GM18861 (cell line): ENCODE measurements at regions not wholly inside any gene's neighbourhood (a gene's known extent, or its start where the extent isn't known, plus 50 kb on each side); places are given as distances from the start of the nearest gene placed in this dataset.

ENCODE experiments used
- ATAC-seq: cut with Tn5 transposase; IDR thresholded peaks from one replicate; pipeline ENCODE4 v1.9.1; 2021; ENCODE audit not compliant: unreplicated experiment

GRCh38 chr4:108342325-108342970, 173.7 kb upstream of the LEF1 start:
- ATAC-seq = no peak

- ATAC-seq = no peak
Observed at GRCh38 chr4:108337923-108338322, 169.2 kb upstream of the LEF1 start.

DNA sequence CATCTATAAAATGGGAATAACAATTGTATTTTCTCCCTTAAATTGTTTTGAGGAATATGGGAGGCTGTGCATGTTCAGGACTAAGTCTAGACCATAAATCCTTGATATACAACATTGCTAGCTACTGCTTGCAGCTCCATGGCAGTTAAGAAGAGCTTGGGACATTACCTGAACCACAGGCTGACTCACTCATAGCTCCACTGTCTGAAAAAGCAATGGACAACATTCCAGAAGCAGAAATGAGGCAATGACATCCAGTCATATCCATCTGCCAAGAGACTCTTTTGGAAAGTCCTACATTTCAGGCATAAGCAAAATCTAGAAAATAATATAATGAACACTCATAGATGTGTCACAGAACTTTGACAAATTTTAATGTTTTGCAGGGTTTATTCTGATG, 167.3 kb upstream of the LEF1 start:
- no peak for ATAC-seq

- ATAC-seq = no peak
Observed at GRCh38 chr4:108335081-108335480, 166.3 kb upstream of the LEF1 start.

DNA sequence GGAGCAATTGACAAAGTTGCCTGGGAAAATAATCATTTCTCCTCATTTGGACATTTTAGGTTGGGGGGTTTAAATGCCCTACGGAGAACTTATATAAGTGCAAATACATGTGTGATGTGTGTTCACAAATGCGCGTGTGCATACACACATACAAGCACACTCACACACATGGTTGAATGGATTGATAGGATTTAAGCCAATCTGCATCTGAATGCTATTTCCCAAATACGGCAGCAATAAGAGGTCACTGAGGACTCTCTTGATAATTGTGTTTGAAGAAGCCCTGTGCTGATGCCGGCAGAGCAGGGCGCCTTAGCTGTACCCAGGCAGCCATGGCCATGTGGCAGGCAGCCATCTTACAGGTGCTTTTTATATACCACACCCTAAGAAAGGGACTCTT, 165.3 kb upstream of the LEF1 start:
- ATAC-seq = no peak

DNA sequence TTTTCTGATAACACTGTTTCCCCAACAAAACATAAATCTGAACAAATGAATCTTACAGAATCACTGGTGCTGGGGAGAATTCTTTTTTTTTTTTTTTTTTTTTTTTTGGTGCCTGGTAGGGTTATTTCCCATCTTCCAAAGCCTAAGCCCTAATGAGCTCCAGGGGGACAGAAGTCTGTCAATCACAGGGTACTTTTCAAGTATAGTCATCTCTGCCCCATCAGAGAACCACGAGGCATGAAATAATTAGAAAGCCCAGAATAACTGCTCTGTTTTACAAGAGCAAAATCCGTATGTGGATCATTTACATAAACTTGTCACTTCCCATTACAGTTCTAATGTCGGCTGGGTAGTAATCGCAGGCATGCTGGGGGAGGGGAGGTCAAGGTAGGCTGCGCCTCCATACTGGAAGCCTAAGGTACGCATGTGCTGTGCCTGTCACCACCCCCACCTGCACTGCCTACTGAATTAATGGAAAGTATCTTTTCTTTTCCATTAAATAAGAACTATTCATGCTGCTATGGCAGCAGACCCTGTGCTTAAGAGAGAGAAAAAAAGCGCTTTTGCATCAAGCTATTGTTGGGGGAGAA, 164.7 kb upstream of the LEF1 start:
- no peak for ATAC-seq

- no peak for ATAC-seq
Observed at GRCh38 chr4:108331905-108332632, 163.3 kb upstream of the LEF1 start.

DNA sequence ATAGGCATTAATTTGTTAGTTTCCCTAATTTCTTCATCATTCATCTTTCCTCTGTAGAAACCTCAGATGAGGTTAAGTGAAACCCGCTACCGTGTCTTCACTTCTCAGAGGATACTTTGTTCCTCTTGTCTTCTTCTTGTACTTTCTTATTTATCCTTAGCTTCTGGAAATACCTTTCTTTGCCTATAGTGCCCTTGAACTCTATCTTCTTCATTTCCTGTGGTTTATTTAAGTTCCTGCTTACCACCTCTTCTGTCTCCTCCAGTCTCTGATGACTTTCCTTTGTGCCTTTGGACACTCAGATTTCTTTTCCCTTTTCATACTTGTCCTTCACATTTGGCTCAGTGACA, 159.6 kb upstream of the LEF1 start:
- no peak for ATAC-seq

DNA sequence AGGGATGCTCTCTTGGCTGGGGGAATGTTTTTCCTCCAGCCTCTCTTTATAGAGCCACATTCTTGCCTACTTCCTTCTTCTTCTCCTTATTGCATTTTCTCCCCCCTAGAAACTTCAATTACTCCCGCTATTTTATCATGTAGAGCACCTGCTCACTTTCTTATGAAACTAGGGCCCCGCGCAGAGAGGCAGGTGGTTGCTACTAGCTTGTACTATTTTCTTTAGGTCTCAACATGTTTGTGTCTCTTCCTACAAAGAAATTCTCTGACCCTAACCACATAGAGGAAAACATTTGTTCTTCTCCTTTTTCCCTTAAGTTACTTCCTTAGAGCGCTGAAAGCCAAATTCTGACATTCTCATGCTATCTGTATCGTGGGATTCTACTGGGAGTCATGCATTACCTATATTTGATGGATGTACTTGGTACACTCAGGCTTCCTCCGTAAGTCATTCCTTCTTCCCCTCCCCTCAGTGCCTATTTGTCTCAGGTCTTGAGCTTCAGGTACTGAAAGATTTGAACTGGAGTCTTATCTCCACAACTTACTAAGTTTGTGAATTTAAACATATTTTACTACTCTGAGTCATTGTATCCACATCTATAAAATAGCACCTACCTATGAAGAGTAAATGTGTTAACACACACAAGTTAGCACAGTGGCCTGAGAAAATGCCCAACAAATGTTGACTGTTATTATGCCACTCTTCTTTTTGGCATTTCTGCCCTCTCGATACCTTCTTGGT, 159.1 kb upstream of the LEF1 start:
- no peak for ATAC-seq

DNA sequence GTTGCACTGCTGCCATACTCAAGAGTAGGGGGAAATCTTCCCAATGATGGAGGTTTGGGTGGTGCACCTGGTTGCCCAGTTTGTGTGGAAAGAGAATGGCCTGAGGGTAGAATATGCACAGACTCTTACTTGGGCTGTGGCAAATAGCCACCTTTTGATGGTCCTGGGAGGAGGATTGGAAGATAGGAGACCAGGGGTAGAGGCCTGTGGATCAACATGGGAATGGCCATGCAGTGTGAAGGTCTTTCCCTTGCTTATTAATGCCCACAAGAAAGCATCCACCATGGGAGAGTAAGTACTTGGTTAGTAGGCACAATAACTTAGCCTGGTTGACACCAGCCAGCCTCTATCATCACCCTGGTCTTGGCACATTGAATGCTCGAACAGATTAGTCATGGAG, 156.8 kb upstream of the LEF1 start:
- no peak for ATAC-seq

GRCh38 chr4:108324450-108324849, 155.7 kb upstream of the LEF1 start:
- no peak for ATAC-seq

- ATAC-seq = no peak
Observed at GRCh38 chr4:108322497-108322896, 153.8 kb upstream of the LEF1 start.

DNA sequence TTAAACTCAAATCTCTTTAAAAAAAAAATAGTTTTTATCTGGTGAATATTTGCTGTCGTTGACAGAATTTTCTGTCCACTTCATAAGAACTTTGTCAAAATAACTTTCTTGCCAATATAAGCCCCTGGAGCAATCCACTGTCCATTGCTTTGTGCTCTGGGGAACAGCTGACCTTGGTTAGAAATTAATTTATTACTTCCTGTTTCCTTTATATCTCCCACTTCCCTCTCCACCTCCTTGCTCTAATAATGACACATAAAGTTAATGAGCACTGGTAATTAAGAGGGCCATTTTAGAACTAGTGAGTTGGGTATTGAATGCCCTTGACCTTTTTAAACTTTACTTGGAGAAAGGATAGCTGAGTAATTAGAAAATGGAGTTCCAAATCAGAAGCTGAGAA, 151.3 kb upstream of the LEF1 start:
- ATAC-seq = no peak

DNA sequence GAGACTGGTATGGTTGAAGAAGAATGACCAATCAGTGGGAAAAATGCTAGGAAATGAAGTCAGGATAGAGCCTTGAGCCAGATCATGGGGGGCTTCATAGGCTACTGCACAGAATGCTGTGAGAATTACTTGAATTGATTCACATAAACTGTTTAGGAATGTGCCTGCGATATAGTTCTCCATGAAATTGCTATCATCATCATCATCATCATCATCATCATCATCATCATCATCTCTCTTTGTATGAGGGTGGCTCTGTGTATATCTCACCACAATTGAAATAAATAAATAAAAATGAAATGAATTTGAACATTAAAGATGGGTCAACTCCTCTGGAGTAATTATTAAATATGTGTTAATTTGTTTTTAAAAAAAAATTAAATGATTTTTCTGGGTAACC, 148.6 kb upstream of the LEF1 start:
- no peak for ATAC-seq

GRCh38 chr4:108315694-108316093, 147.0 kb upstream of the LEF1 start:
- no peak for ATAC-seq

- ATAC-seq = no peak
Observed at GRCh38 chr4:108314900-108315589, 146.3 kb upstream of the LEF1 start.

GRCh38 chr4:108313546-108314339, 145.0 kb upstream of the LEF1 start:
- ATAC-seq = no peak

GRCh38 chr4:108311313-108311712, 142.6 kb upstream of the LEF1 start:
- no peak for ATAC-seq

- no peak for ATAC-seq
Observed at GRCh38 chr4:108303488-108304177, 134.9 kb upstream of the LEF1 start.
